ENCODE measurements at regions not wholly inside any gene's neighbourhood (a gene's known extent, or its start where the extent isn't known, plus 50 kb on each side); places are given as distances from the start of the nearest gene placed in this dataset.
A peak's percentile ranks its signal among the peaks of the same experiment; 100 is the strongest.
"Not testable (repeated sequence)": the region's sequence is repeated elsewhere in the genome, so short reads cannot be mapped to it uniquely, and the experiment has no call there.

GRCh38 chr2:66317268-66317890, 117.5 kb upstream of the MEIS1 start:
- no peak for DNase-seq (ENCODE audit: low read depth)

- DNase-seq (ENCODE audit: low read depth), result no peak
Observed at GRCh38 chr2:66306483-66306882, 128.4 kb upstream of the MEIS1 start.

- DNase-seq (ENCODE audit: low read depth), result peak; percentile 1
Observed at GRCh38 chr2:66305718-66306117, 129.2 kb upstream of the MEIS1 start.

GRCh38 chr2:66303471-66303870, 131.5 kb upstream of the MEIS1 start:
- no peak for DNase-seq (ENCODE audit: low read depth)

- no peak for DNase-seq (ENCODE audit: low read depth)
Observed at GRCh38 chr2:66301767-66302140, 133.2 kb upstream of the MEIS1 start.

- no peak for DNase-seq (ENCODE audit: low read depth)
Observed at GRCh38 chr2:66301022-66301766, 133.7 kb upstream of the MEIS1 start.

- DNase-seq (ENCODE audit: low read depth), result no peak
Observed at GRCh38 chr2:66283787-66284186, 151.1 kb upstream of the MEIS1 start.

- no peak for DNase-seq (ENCODE audit: low read depth)
Observed at GRCh38 chr2:66281980-66282379, 152.9 kb upstream of the MEIS1 start.

- no peak for DNase-seq (ENCODE audit: low read depth)
Observed at GRCh38 chr2:66279024-66279423, 155.9 kb upstream of the MEIS1 start.

- DNase-seq (ENCODE audit: low read depth), result no peak
Observed at GRCh38 chr2:66275984-66276383, 158.9 kb upstream of the MEIS1 start.

- DNase-seq (ENCODE audit: low read depth), result no peak
Observed at GRCh38 chr2:66273933-66274490, 160.9 kb upstream of the MEIS1 start.

GRCh38 chr2:66272751-66273150, 162.2 kb upstream of the MEIS1 start:
- no peak for DNase-seq (ENCODE audit: low read depth)

- DNase-seq (ENCODE audit: low read depth), result no peak
Observed at GRCh38 chr2:66271777-66272176, 163.1 kb upstream of the MEIS1 start.

- DNase-seq (ENCODE audit: low read depth), result no peak
Observed at GRCh38 chr2:66270247-66270646, 164.7 kb upstream of the MEIS1 start.

GRCh38 chr2:66269166-66269565, 165.8 kb upstream of the MEIS1 start:
- no peak for DNase-seq (ENCODE audit: low read depth)

GRCh38 chr2:66268756-66269155, 166.2 kb upstream of the MEIS1 start:
- DNase-seq (ENCODE audit: low read depth), result no peak

GRCh38 chr2:66264354-66264753, 170.6 kb upstream of the MEIS1 start:
- no peak for DNase-seq (ENCODE audit: low read depth)

- DNase-seq (ENCODE audit: low read depth), result no peak
Observed at GRCh38 chr2:66255867-66256266, 179.1 kb upstream of the MEIS1 start.

GRCh38 chr2:66255136-66255535, 179.8 kb upstream of the MEIS1 start:
- no peak for DNase-seq (ENCODE audit: low read depth)

- no peak for DNase-seq (ENCODE audit: low read depth)
Observed at GRCh38 chr2:66253066-66253465, 181.9 kb upstream of the MEIS1 start.

- DNase-seq (ENCODE audit: low read depth), result no peak
Observed at GRCh38 chr2:66252109-66252508, 182.8 kb upstream of the MEIS1 start.

- DNase-seq (ENCODE audit: low read depth), result no peak
Observed at GRCh38 chr2:66251573-66251972, 183.4 kb upstream of the MEIS1 start.

- not testable (repeated sequence) for DNase-seq (ENCODE audit: low read depth)
Observed at GRCh38 chr2:66249089-66249488, 185.8 kb upstream of the MEIS1 start.

GRCh38 chr2:66243809-66244208, 191.1 kb upstream of the MEIS1 start:
- DNase-seq (ENCODE audit: low read depth), result not testable (repeated sequence)

Data from EH (cell line).